SU-DHL-6 (cell line): ENCODE measurements at regions not wholly inside any gene's neighbourhood (a gene's known extent, or its start where the extent isn't known, plus 50 kb on each side); places are given as distances from the start of the nearest gene placed in this dataset.

Experiments used
- H2AFZ ChIP-seq: fragments of 200-600 bp; sonication (generic); 2 replicates; pipeline ENCODE4 v1.6.1; 2014; ENCODE audit warnings: low read depth, mild to moderate bottlenecking, moderate library complexity, mixed read lengths, antibody characterized with exemption, low read length; ENCODE audit not compliant: severe bottlenecking
- H3F3A ChIP-seq: fragments of 200-600 bp; shearing (Covaris generic); 2 replicates; pipeline ENCODE4 v1.6.0; 2016; ENCODE audit warnings: antibody characterized with exemption, mild to moderate bottlenecking; ENCODE audit not compliant: insufficient read depth
- H3K27ac ChIP-seq: fragments of 200-600 bp; sonication (generic); 2 replicates; pipeline ENCODE4 v1.5.1; 2016; ENCODE audit warnings: low read depth, mild to moderate bottlenecking, low read length, moderate library complexity, mixed read lengths
- H3K27me3 ChIP-seq: fragments of 200-600 bp; sonication (generic), shearing (Covaris generic); 2 replicates; pipeline ENCODE4 v1.6.0; 2014; ENCODE audit warnings: mild to moderate bottlenecking, low read length
- H3K36me3 ChIP-seq: fragments of 200-600 bp; sonication (generic); 2 replicates; pipeline ENCODE4 v1.6.1; 2014; ENCODE audit warnings: mild to moderate bottlenecking, low read length, mixed read lengths
- H3K4me2 ChIP-seq: fragments of 300-600, 200-600 bp; shearing (Covaris generic), sonication (generic); 2 replicates; pipeline ENCODE4 v1.6.0; 2014; ENCODE audit warnings: low read length, low read depth, mild to moderate bottlenecking; ENCODE audit not compliant: poor library complexity, severe bottlenecking
- H3K4me3 ChIP-seq: fragments of 200-600 bp; sonication (generic); 2 replicates; pipeline ENCODE4 v1.5.1; 2014; ENCODE audit warnings: antibody characterized with exemption, low read length, mild to moderate bottlenecking, mixed read lengths; ENCODE audit not compliant: insufficient read depth, poor library complexity, severe bottlenecking
- H3K79me2 ChIP-seq: fragments of 200-600 bp; sonication (generic); 2 replicates; pipeline ENCODE4 v1.6.1; 2014; ENCODE audit warnings: mild to moderate bottlenecking, low read length, moderate library complexity; ENCODE audit not compliant: insufficient read depth
- H3K9ac ChIP-seq: fragments of 200-600 bp; sonication (generic); 2 replicates; pipeline ENCODE4 v1.7.0; 2014; ENCODE audit warnings: mild to moderate bottlenecking, low read length
- H3K9me2 ChIP-seq: fragments of 200-600 bp; sonication (generic); replicated peaks from 2 replicates; pipeline ENCODE4 v1.6.1; 2014; ENCODE audit warnings: low read length; ENCODE audit not compliant: insufficient read depth
- H3K9me3 ChIP-seq: fragments of 200-600 bp; sonication (generic); 2 replicates; pipeline ENCODE4 v1.6.1; 2014; ENCODE audit warnings: low read length, mixed read lengths; ENCODE audit not compliant: insufficient read depth
- H4K20me1 ChIP-seq: fragments of 200-600 bp; sonication (generic); 2 replicates; pipeline ENCODE4 v1.6.1; 2014; ENCODE audit warnings: low read depth, mild to moderate bottlenecking, antibody characterized with exemption, low read length, moderate library complexity, mixed read lengths
- EZH2phosphoT487 ChIP-seq: fragments of 200-600 bp; sonication (generic), shearing (Covaris generic); conservative IDR thresholded peaks from 2 replicates; pipeline ENCODE4 v1.6.1; 2018; ENCODE audit warnings: mild to moderate bottlenecking, antibody characterized with exemption, low read length, moderate library complexity, mixed read lengths
- TF ChIP-seq, protein P1 (sequence below): fragments of 200-600 bp; sonication (generic); IDR thresholded peaks from one replicate; pipeline ENCODE4 v1.5.1; 2017; ENCODE audit warnings: antibody characterized with exemption, mild to moderate bottlenecking, low read length, moderate library complexity; ENCODE audit not compliant: insufficient read depth, poor library complexity, severe bottlenecking

DNA sequence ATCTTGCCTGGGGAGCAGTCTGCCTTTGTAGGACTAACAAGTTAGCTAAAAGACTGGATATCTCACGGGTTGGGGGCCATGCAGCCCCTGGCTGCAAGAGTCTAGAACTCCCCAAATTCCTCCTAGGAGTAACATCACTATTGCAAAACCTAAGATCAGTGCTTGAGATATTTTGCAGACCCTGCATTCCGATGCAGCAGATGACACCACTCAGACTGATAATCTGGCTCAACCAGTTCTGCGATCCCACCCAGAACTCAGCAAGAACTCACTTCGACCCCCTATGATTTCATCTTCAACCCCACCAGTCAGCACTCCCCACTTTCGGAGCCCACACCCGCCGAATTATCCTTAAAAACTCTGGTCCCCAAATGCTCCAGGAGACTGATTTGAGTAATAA is 834.0 kb downstream of the C4orf33 start:
- Histone ChIP-seq H3K9me2 (no peaks in the 10 kb centered on the region), H4K20me1 (no peaks in the 10 kb centered on the region), H3K4me2 (no peak overlapping the region), H3K27ac (no peak overlapping the region), H3K36me3 (no peaks in the 10 kb centered on the region), H3F3A (no peaks in the 10 kb centered on the region), H3K27me3 (no peaks in the 10 kb centered on the region), H2AFZ (no peak overlapping the region), H3K9me3 (no peaks in the 10 kb centered on the region), H3K4me3 (no peak overlapping the region), H3K9ac (no peak overlapping the region), H3K79me2 (no peaks in the 10 kb centered on the region)
- TF ChIP-seq, protein P1, sequence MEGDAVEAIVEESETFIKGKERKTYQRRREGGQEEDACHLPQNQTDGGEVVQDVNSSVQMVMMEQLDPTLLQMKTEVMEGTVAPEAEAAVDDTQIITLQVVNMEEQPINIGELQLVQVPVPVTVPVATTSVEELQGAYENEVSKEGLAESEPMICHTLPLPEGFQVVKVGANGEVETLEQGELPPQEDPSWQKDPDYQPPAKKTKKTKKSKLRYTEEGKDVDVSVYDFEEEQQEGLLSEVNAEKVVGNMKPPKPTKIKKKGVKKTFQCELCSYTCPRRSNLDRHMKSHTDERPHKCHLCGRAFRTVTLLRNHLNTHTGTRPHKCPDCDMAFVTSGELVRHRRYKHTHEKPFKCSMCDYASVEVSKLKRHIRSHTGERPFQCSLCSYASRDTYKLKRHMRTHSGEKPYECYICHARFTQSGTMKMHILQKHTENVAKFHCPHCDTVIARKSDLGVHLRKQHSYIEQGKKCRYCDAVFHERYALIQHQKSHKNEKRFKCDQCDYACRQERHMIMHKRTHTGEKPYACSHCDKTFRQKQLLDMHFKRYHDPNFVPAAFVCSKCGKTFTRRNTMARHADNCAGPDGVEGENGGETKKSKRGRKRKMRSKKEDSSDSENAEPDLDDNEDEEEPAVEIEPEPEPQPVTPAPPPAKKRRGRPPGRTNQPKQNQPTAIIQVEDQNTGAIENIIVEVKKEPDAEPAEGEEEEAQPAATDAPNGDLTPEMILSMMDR = no peak
- no peak for TF ChIP-seq EZH2phosphoT487

- H3F3A ChIP-seq = no peaks in the 10 kb centered on the region
- no peak overlapping the region for H2AFZ ChIP-seq
- H3K36me3 ChIP-seq = no peaks in the 10 kb centered on the region
- H3K4me2 ChIP-seq = no peak overlapping the region
- no peaks in the 10 kb centered on the region for H3K79me2 ChIP-seq
- no peaks in the 10 kb centered on the region for H3K27me3 ChIP-seq
- H3K9me3 ChIP-seq = no peaks in the 10 kb centered on the region
- H3K9me2 ChIP-seq = no peaks in the 10 kb centered on the region
- no peak for TF ChIP-seq EZH2phosphoT487
- TF ChIP-seq, protein P1 = no peak
- H3K4me3 ChIP-seq = no peak overlapping the region
- no peak overlapping the region for H3K27ac ChIP-seq
- no peak overlapping the region for H3K9ac ChIP-seq
- no peaks in the 10 kb centered on the region for H4K20me1 ChIP-seq
Observed at GRCh38 chr4:129950217-129950616, 854.3 kb downstream of the C4orf33 start.

- no peak overlapping the region for H3K9ac ChIP-seq
- no peak for TF ChIP-seq EZH2phosphoT487
- TF ChIP-seq, protein P1 = no peak
- no peaks in the 10 kb centered on the region for H4K20me1 ChIP-seq
- no peaks in the 10 kb centered on the region for H3K9me2 ChIP-seq
- H3K36me3 ChIP-seq = no peaks in the 10 kb centered on the region
- no peaks in the 10 kb centered on the region for H3F3A ChIP-seq
- no peak overlapping the region for H3K4me2 ChIP-seq
- no peaks in the 10 kb centered on the region for H3K79me2 ChIP-seq
- H3K27ac ChIP-seq = no peak overlapping the region
- no peak overlapping the region for H3K4me3 ChIP-seq
- H3K9me3 ChIP-seq = no peaks in the 10 kb centered on the region
- H2AFZ ChIP-seq = no peak overlapping the region
- no peaks in the 10 kb centered on the region for H3K27me3 ChIP-seq
Observed at GRCh38 chr4:129966175-129966574, 870.2 kb downstream of the C4orf33 start.

- TF ChIP-seq, protein P1 = no peak
- TF ChIP-seq EZH2phosphoT487 = no peak
- Histone ChIP-seq H4K20me1 (no peaks in the 10 kb centered on the region), H3K4me3 (no peak overlapping the region), H3K79me2 (no peaks in the 10 kb centered on the region), H3K27ac (no peak overlapping the region), H2AFZ (no peak overlapping the region), H3K9ac (no peak overlapping the region), H3K36me3 (no peaks in the 10 kb centered on the region), H3K9me2 (no peaks in the 10 kb centered on the region), H3K27me3 (no peaks in the 10 kb centered on the region), H3K4me2 (no peak overlapping the region), H3K9me3 (no peaks in the 10 kb centered on the region), H3F3A (no peaks in the 10 kb centered on the region)
Observed at GRCh38 chr4:129968366-129968765, 872.4 kb downstream of the C4orf33 start.
